A673 (cell line): ENCODE measurements at regions not wholly inside any gene's neighbourhood (a gene's known extent, or its start where the extent isn't known, plus 50 kb on each side); places are given as distances from the start of the nearest gene placed in this dataset.

ENCODE experiments used
- EZH2 ChIP-seq: fragments of 200-600 bp; sonication (generic); IDR thresholded peaks from 2 replicates; pipeline ENCODE4 v1.6.1; 2017; ENCODE audit warnings: borderline replicate concordance, low read depth, mild to moderate bottlenecking, mixed read lengths, antibody characterized with exemption, low read length; ENCODE audit not compliant: poor library complexity, severe bottlenecking
- TF ChIP-seq, protein P1 (sequence below): fragments of 300-800, 200-600 bp; sonication (generic); conservative IDR thresholded peaks from 2 replicates; pipeline ENCODE4 v1.5.1; 2017; ENCODE audit warnings: low read depth, mild to moderate bottlenecking, antibody characterized with exemption, low read length, moderate library complexity, mixed read lengths

DNA sequence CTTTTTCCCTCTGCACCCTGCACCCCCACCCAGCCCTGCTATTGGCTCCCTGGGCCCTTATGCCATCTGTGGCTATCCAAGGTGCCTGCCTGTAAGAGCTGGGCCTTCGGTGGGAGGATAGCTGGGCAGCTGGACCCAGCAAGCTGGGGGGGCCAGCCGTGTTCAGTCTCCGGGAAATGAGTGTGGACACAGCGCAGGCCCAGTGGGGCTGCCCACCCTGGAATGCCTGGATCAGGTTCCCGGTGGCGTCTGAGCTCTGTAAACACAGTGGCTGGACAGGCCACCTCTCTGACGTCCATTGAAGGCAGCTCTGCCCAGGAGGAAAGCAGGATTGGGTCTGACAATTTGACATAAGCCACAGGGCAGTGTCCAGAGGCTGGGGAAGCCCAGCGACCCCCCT, 127.8 kb downstream of the FOXD2 start:
- TF ChIP-seq, protein P1, sequence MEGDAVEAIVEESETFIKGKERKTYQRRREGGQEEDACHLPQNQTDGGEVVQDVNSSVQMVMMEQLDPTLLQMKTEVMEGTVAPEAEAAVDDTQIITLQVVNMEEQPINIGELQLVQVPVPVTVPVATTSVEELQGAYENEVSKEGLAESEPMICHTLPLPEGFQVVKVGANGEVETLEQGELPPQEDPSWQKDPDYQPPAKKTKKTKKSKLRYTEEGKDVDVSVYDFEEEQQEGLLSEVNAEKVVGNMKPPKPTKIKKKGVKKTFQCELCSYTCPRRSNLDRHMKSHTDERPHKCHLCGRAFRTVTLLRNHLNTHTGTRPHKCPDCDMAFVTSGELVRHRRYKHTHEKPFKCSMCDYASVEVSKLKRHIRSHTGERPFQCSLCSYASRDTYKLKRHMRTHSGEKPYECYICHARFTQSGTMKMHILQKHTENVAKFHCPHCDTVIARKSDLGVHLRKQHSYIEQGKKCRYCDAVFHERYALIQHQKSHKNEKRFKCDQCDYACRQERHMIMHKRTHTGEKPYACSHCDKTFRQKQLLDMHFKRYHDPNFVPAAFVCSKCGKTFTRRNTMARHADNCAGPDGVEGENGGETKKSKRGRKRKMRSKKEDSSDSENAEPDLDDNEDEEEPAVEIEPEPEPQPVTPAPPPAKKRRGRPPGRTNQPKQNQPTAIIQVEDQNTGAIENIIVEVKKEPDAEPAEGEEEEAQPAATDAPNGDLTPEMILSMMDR: no peak
- TF ChIP-seq EZH2: no peak
